ENCODE measurements at regions not wholly inside any gene's neighbourhood (a gene's known extent, or its start where the extent isn't known, plus 50 kb on each side); places are given as distances from the start of the nearest gene placed in this dataset.

GRCh38 chr2:145846982-145847381 is 1327.1 kb upstream of the ZEB2 start:
- no peak overlapping the region for H3K9ac ChIP-seq (ENCODE audit: low read length in 3 of 3)
- H3K9me3 ChIP-seq (ENCODE audit: control insufficient read depth in 2 of 3, insufficient read depth in 1 of 3, low read length in 3 of 3): no peaks in the 10 kb centered on the region
- DNase-seq (peak in 1 of 5 donors; percentile 1), FAIRE-seq (no peak)
- no peaks in the 10 kb centered on the region for H3K4me1 ChIP-seq (ENCODE audit: control insufficient read depth in 2 of 3, insufficient read depth in 2 of 3, low read depth in 1 of 3, low read length in 3 of 3)
- no peaks in the 10 kb centered on the region for H3K36me3 ChIP-seq (ENCODE audit: control insufficient read depth in 2 of 3, insufficient read depth in 3 of 3, low read length in 3 of 3)
- intact Hi-C loops (cut with DNase I): no loop called here
- H3K4me3 ChIP-seq (ENCODE audit: low read length in 3 of 3): no peak overlapping the region
- no peak overlapping the region for H3K27ac ChIP-seq (ENCODE audit: low read depth in 2 of 2, low read length in 2 of 2)
- TF ChIP-seq, protein P1, sequence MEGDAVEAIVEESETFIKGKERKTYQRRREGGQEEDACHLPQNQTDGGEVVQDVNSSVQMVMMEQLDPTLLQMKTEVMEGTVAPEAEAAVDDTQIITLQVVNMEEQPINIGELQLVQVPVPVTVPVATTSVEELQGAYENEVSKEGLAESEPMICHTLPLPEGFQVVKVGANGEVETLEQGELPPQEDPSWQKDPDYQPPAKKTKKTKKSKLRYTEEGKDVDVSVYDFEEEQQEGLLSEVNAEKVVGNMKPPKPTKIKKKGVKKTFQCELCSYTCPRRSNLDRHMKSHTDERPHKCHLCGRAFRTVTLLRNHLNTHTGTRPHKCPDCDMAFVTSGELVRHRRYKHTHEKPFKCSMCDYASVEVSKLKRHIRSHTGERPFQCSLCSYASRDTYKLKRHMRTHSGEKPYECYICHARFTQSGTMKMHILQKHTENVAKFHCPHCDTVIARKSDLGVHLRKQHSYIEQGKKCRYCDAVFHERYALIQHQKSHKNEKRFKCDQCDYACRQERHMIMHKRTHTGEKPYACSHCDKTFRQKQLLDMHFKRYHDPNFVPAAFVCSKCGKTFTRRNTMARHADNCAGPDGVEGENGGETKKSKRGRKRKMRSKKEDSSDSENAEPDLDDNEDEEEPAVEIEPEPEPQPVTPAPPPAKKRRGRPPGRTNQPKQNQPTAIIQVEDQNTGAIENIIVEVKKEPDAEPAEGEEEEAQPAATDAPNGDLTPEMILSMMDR (IDR thresholded peaks at IDR 0.05; ENCODE audit: borderline replicate concordance, extremely low read depth, insufficient read depth): no peak
- no peaks in the 10 kb centered on the region for H3K27me3 ChIP-seq (ENCODE audit: control insufficient read depth, insufficient read depth, low read length)

GRCh38 chr2:145845923-145846322 is 1326.0 kb upstream of the ZEB2 start:
- H3K4me1 ChIP-seq (ENCODE audit: control insufficient read depth in 2 of 3, insufficient read depth in 2 of 3, low read depth in 1 of 3, low read length in 3 of 3): no peaks in the 10 kb centered on the region
- no peaks in the 10 kb centered on the region for H3K9me3 ChIP-seq (ENCODE audit: control insufficient read depth in 2 of 3, insufficient read depth in 1 of 3, low read length in 3 of 3)
- DNase-seq: no peak
- intact Hi-C loops (cut with DNase I): no loop called here
- no peak for FAIRE-seq
- no peak overlapping the region for H3K27ac ChIP-seq (ENCODE audit: low read depth in 2 of 2, low read length in 2 of 2)
- TF ChIP-seq, protein P1 (IDR thresholded peaks at IDR 0.05; ENCODE audit: borderline replicate concordance, extremely low read depth, insufficient read depth): no peak
- no peak overlapping the region for H3K9ac ChIP-seq (ENCODE audit: low read length in 3 of 3)
- H3K27me3 ChIP-seq (ENCODE audit: control insufficient read depth, insufficient read depth, low read length): no peaks in the 10 kb centered on the region
- no peak overlapping the region for H3K4me3 ChIP-seq (ENCODE audit: low read length in 3 of 3)
- H3K36me3 ChIP-seq (ENCODE audit: control insufficient read depth in 2 of 3, insufficient read depth in 3 of 3, low read length in 3 of 3): no peaks in the 10 kb centered on the region

GRCh38 chr2:145845207-145845894 is 1325.4 kb upstream of the ZEB2 start:
- no peak for FAIRE-seq
- DNase-seq: no peak
- Histone ChIP-seq H3K36me3 (ENCODE audit: control insufficient read depth in 2 of 3, insufficient read depth in 3 of 3, low read length in 3 of 3) (no peaks in the 10 kb centered on the region), H3K9ac (ENCODE audit: low read length in 3 of 3) (no peak overlapping the region), H3K4me3 (ENCODE audit: low read length in 3 of 3) (no peak overlapping the region), H3K4me1 (ENCODE audit: control insufficient read depth in 2 of 3, insufficient read depth in 2 of 3, low read depth in 1 of 3, low read length in 3 of 3) (no peaks in the 10 kb centered on the region), H3K27ac (ENCODE audit: low read depth in 2 of 2, low read length in 2 of 2) (no peak overlapping the region), H3K9me3 (ENCODE audit: control insufficient read depth in 2 of 3, insufficient read depth in 1 of 3, low read length in 3 of 3) (no peaks in the 10 kb centered on the region), H3K27me3 (ENCODE audit: control insufficient read depth, insufficient read depth, low read length) (no peaks in the 10 kb centered on the region)
- intact Hi-C loops (cut with DNase I): no loop called here
- TF ChIP-seq, protein P1 (IDR thresholded peaks at IDR 0.05; ENCODE audit: borderline replicate concordance, extremely low read depth, insufficient read depth): no peak

GRCh38 chr2:145841973-145842372 is 1322.1 kb upstream of the ZEB2 start:
- H3K27me3 ChIP-seq (ENCODE audit: control insufficient read depth, insufficient read depth, low read length): no peaks in the 10 kb centered on the region
- intact Hi-C loops (cut with DNase I): no loop called here
- FAIRE-seq: no peak

More at GRCh38 chr2:145841973-145842372, 1322.1 kb upstream of the ZEB2 start:
- Histone ChIP-seq H3K4me1 (ENCODE audit: control insufficient read depth in 2 of 3, insufficient read depth in 2 of 3, low read depth in 1 of 3, low read length in 3 of 3) (no peaks in the 10 kb centered on the region), H3K9ac (ENCODE audit: low read length in 3 of 3) (no peak overlapping the region), H3K27ac (ENCODE audit: low read depth in 2 of 2, low read length in 2 of 2) (no peak overlapping the region), H3K36me3 (ENCODE audit: control insufficient read depth in 2 of 3, insufficient read depth in 3 of 3, low read length in 3 of 3) (no peaks in the 10 kb centered on the region), H3K9me3 (ENCODE audit: control insufficient read depth in 2 of 3, insufficient read depth in 1 of 3, low read length in 3 of 3) (no peaks in the 10 kb centered on the region), H3K4me3 (ENCODE audit: low read length in 3 of 3) (no peak overlapping the region)
- TF ChIP-seq, protein P1 (IDR thresholded peaks at IDR 0.05; ENCODE audit: borderline replicate concordance, extremely low read depth, insufficient read depth): no peak
- DNase-seq: no peak

Measured in kidney (tissue), 13 donors.